T-cell (primary cell): ENCODE measurements at regions not wholly inside any gene's neighbourhood (a gene's known extent, or its start where the extent isn't known, plus 50 kb on each side); places are given as distances from the start of the nearest gene placed in this dataset.

ENCODE experiments used
- ATAC-seq, 4 experiments: fragments of 200-7000 bp in 3 of 4; fragments of 150-1000 bp in 1 of 4; cut with Tn5 transposase; replicated peaks in 1 of 4; 1 replicate in 3 of 4; 2 replicates in 1 of 4; pipeline ENCODE4 v1.10.0; 2021; ENCODE audit warnings: moderate library complexity in 3 of 4, mild to moderate bottlenecking in 2 of 4, moderate number of reproducible peaks in 1 of 4
- CTCF ChIA-PET, 2 donors: fragments of 300-600 bp; sonication (Branson Sonifier 250); formaldehyde crosslinking; loops; one replicate each; lab custom pipeline; 2022; ENCODE audit warnings: antibody characterized with exemption in 2 of 2; lab: Charles Lee
- POLR2A ChIA-PET, 2 donors: fragments of 300-600 bp; sonication (Branson Sonifier 250); formaldehyde crosslinking; loops; one replicate each; lab custom pipeline; 2022; ENCODE audit warnings: antibody characterized with exemption in 2 of 2; lab: Charles Lee
- DNase-seq, 35 experiments: peaks; one replicate each; pipeline versions ENCODE4 v3.0.0 to v3.0.0-alpha.2; 2013 to 2023
- H3K27ac ChIP-seq: one replicate; pipeline ENCODE4 v1.5.1; 2013; ENCODE audit warnings: low read length
- H3K27me3 ChIP-seq, 2 experiments: replicated peaks in 1 of 2; 1 replicate in 1 of 2; 2 replicates in 1 of 2; pipeline versions ENCODE4 v1.6.1 to v1.7.0; 2013; ENCODE audit warnings: low read length in 1 of 2, mixed read lengths in 1 of 2; ENCODE audit not compliant: control insufficient read depth in 2 of 2, insufficient read depth in 2 of 2; ENCODE audit errors: extremely low read depth in 1 of 2
- H3K36me3 ChIP-seq, 2 donors: 1 replicate in 1 of 2; 2 replicates in 1 of 2; pipeline versions ENCODE4 v1.6.1 to v1.7.0; 2013; ENCODE audit warnings: low read length in 1 of 2; ENCODE audit not compliant: control insufficient read depth in 2 of 2, insufficient read depth in 1 of 2; ENCODE audit errors: extremely low read depth in 1 of 2
- H3K4me1 ChIP-seq, 2 experiments: 1 replicate in 1 of 2; 2 replicates in 1 of 2; pipeline versions ENCODE4 v1.6.1 to v1.7.0; 2013; ENCODE audit warnings: low read length in 2 of 2, mixed read lengths in 1 of 2; ENCODE audit not compliant: insufficient read depth in 2 of 2, control insufficient read depth in 1 of 2; ENCODE audit errors: extremely low read depth in 1 of 2
- H3K4me3 ChIP-seq, 2 donors: 1 replicate in 1 of 2; 2 replicates in 1 of 2; pipeline versions ENCODE4 v1.5.1 to v1.7.0; 2013; ENCODE audit warnings: mild to moderate bottlenecking in 2 of 2, low read length in 1 of 2, moderate library complexity in 1 of 2; ENCODE audit not compliant: control insufficient read depth in 1 of 2; ENCODE audit errors: extremely low read depth in 1 of 2
- H3K9me3 ChIP-seq: 2 replicates; pipeline ENCODE4 v1.7.0; 2013
- H3K27ac Mint-ChIP-seq, 2 donors: one replicate each; pipeline ENCODE4 v1.8.0; 2020 to 2021; ENCODE audit warnings: mild to moderate bottlenecking in 2 of 2, mixed read lengths in 2 of 2
- H3K27me3 Mint-ChIP-seq, 2 donors: one replicate each; pipeline ENCODE4 v1.8.0; 2021 to 2022; ENCODE audit warnings: mixed read lengths in 2 of 2
- H3K36me3 Mint-ChIP-seq: one replicate; pipeline ENCODE4 v1.8.0; 2021; ENCODE audit warnings: mixed read lengths
- H3K4me1 Mint-ChIP-seq, 3 donors: one replicate each; pipeline ENCODE4 v1.8.0; 2020 to 2022; ENCODE audit warnings: mixed read lengths in 3 of 3, mild to moderate bottlenecking in 1 of 3
- H3K4me3 Mint-ChIP-seq, 3 donors: one replicate each; pipeline ENCODE4 v1.8.0; 2020 to 2022; ENCODE audit warnings: mild to moderate bottlenecking in 3 of 3, mixed read lengths in 3 of 3, moderate library complexity in 3 of 3
- H3K9me3 Mint-ChIP-seq, 3 donors: one replicate each; pipeline ENCODE4 v1.8.0; 2020 to 2022; ENCODE audit warnings: mixed read lengths in 3 of 3
- WGBS: methylation state at CpG from one replicate; pipeline ENCODE4 v1.1.5; 2013; ENCODE audit warnings: missing lambda C conversion rate; ENCODE audit not compliant: insufficient coverage; 5-methylcytosine and 5-hydroxymethylcytosine counted together

- H3K9me3 Mint-ChIP-seq, result peaks cover 0 to 3% (median 0%) of the 10 kb centered on the region in 3 donors
- no peaks in the 10 kb centered on the region for H3K9me3 ChIP-seq
- no peaks in the 10 kb centered on the region for H3K4me1 ChIP-seq
- ChIA-PET CTCF (no interaction called here), POLR2A (no interaction called here)
- H3K27me3 Mint-ChIP-seq, result no peaks in the 10 kb centered on the region
- 92% methylated on average over 1 of the region's 2 CpGs for WGBS
- ATAC-seq (no peak), DNase-seq (no peak)
- H3K27me3 ChIP-seq, result no peaks in the 10 kb centered on the region
- no peaks in the 10 kb centered on the region for H3K4me1 Mint-ChIP-seq
- H3K36me3 Mint-ChIP-seq, result no peaks in the 10 kb centered on the region
- no peak overlapping the region for H3K4me3 Mint-ChIP-seq
- no peaks in the 10 kb centered on the region for H3K36me3 ChIP-seq
- no peak overlapping the region for H3K27ac Mint-ChIP-seq
- H3K4me3 ChIP-seq, result no peak overlapping the region
- no peak overlapping the region for H3K27ac ChIP-seq
Observed at GRCh38 chr1:96352733-96353132, 368.9 kb upstream of the PTBP2 start.

DNA sequence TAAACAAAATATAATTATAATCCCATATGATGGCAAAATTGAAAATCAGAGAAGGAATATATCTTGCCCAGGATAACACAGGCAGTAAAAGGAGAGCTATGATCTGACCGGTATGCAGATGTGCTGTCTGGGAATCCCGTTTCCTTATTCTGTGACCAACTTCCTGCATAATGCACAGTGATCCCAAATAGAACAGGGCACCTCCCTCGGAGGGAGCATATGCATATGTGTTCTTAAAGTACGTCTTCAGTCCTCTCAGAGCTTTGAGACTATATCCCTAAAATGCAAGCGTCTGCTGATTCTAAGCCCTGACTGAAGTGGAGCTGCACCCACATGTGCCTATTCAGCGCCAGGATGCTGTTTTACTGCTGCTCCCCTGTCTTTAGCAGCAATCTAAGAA, 366.1 kb upstream of the PTBP2 start:
- CTCF ChIA-PET, result no interaction called here
- Histone ChIP-seq H3K4me3 (no peak overlapping the region), H3K27me3 (no peaks in the 10 kb centered on the region), H3K4me1 (no peaks in the 10 kb centered on the region), H3K27ac (no peak overlapping the region), H3K36me3 (no peaks in the 10 kb centered on the region), H3K9me3 (no peaks in the 10 kb centered on the region)
- Mint-ChIP-seq H3K27me3 (no peaks in the 10 kb centered on the region), H3K36me3 (no peaks in the 10 kb centered on the region), H3K9me3 (peaks cover 0 to 2% (median 0%) of the 10 kb centered on the region in 3 donors), H3K4me1 (no peaks in the 10 kb centered on the region), H3K27ac (no peak overlapping the region), H3K4me3 (no peak overlapping the region)
- ATAC-seq, result no peak
- DNase-seq, result no peak
- POLR2A ChIA-PET, result no interaction called here
- WGBS, result 78% methylated on average over 6 of the region's 6 CpGs

DNA sequence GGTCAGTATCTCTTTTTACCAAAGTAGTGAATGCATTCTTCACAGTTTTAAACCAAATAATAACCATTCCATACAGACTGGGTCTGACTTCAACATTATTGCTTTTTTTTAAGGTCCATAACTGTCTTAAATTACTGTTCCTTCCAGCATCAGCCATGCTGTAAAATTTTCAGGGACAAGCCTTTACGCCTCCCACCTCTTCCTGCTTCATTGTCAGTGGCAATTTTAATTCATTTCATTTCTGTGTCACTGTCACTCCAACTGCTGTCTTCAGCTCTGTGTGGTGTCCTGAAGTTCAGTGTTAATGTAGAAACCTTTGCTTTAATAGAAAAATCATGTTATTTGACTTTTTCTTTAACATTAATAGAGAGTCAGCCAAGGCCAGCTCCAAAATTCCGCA, 365.6 kb upstream of the PTBP2 start:
- peaks cover 0 to 2% (median 0%) of the 10 kb centered on the region in 3 donors for H3K9me3 Mint-ChIP-seq
- no peak for ATAC-seq
- Histone ChIP-seq H3K27me3 (no peaks in the 10 kb centered on the region), H3K4me3 (no peak overlapping the region), H3K36me3 (no peaks in the 10 kb centered on the region), H3K9me3 (no peaks in the 10 kb centered on the region), H3K4me1 (no peaks in the 10 kb centered on the region), H3K27ac (no peak overlapping the region)
- H3K4me3 Mint-ChIP-seq, result no peak overlapping the region
- POLR2A ChIA-PET, result no interaction called here
- H3K4me1 Mint-ChIP-seq, result no peaks in the 10 kb centered on the region
- CTCF ChIA-PET, result no interaction called here
- DNase-seq, result no peak
- H3K27me3 Mint-ChIP-seq, result no peaks in the 10 kb centered on the region
- WGBS, result no CpG with 5 or more reads among the region's 2 CpGs
- H3K36me3 Mint-ChIP-seq, result no peaks in the 10 kb centered on the region
- no peak overlapping the region for H3K27ac Mint-ChIP-seq

GRCh38 chr1:96357141-96357765, 364.3 kb upstream of the PTBP2 start:
- POLR2A ChIA-PET, result no interaction called here
- Histone ChIP-seq H3K27me3 (no peaks in the 10 kb centered on the region), H3K4me3 (no peak overlapping the region), H3K36me3 (no peaks in the 10 kb centered on the region), H3K9me3 (no peaks in the 10 kb centered on the region), H3K4me1 (no peaks in the 10 kb centered on the region), H3K27ac (no peak overlapping the region)
- Mint-ChIP-seq H3K27ac (no peak overlapping the region), H3K36me3 (no peaks in the 10 kb centered on the region), H3K4me1 (no peaks in the 10 kb centered on the region), H3K27me3 (no peaks in the 10 kb centered on the region), H3K4me3 (no peak overlapping the region), H3K9me3 (peaks cover 0 to 12% (median 0%) of the 10 kb centered on the region in 3 donors)
- no CpG with 5 or more reads among the region's 2 CpGs for WGBS
- DNase-seq (no peak), ATAC-seq (no peak)
- CTCF ChIA-PET, result no interaction called here

DNA sequence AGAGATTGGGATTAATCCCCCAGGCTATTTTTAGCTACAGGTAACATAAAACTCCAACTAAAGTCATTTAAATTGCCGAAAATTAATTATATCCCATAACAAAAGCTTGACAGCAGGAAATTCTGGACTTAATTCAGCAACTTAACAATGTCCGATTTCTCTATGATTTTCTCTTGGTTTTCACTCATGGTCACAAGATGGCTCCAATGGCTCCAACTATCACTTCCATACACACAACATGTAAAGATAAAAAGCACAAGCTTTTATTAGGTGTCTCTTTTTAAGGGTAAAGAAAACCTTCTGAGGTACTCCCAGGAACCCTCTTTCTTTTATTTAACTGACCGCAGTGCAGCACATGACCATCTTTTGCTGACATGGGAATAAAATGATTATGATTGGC, 363.5 kb upstream of the PTBP2 start:
- Histone ChIP-seq H3K27me3 (no peaks in the 10 kb centered on the region), H3K4me1 (no peaks in the 10 kb centered on the region), H3K36me3 (no peaks in the 10 kb centered on the region), H3K9me3 (no peaks in the 10 kb centered on the region), H3K4me3 (no peak overlapping the region), H3K27ac (no peak overlapping the region)
- no peak for DNase-seq
- no peak overlapping the region for H3K27ac Mint-ChIP-seq
- WGBS, result no CpG with 5 or more reads among the region's 3 CpGs
- H3K9me3 Mint-ChIP-seq, result peaks cover 0 to 12% (median 0%) of the 10 kb centered on the region in 3 donors
- H3K4me1 Mint-ChIP-seq, result no peaks in the 10 kb centered on the region
- H3K4me3 Mint-ChIP-seq, result no peak overlapping the region
- ChIA-PET POLR2A (no interaction called here), CTCF (no interaction called here)
- no peaks in the 10 kb centered on the region for H3K27me3 Mint-ChIP-seq
- no peaks in the 10 kb centered on the region for H3K36me3 Mint-ChIP-seq
- ATAC-seq, result no peak

- no peak for ATAC-seq
- Histone ChIP-seq H3K27ac (no peak overlapping the region), H3K4me1 (no peaks in the 10 kb centered on the region), H3K27me3 (no peaks in the 10 kb centered on the region), H3K9me3 (no peaks in the 10 kb centered on the region), H3K4me3 (no peak overlapping the region), H3K36me3 (no peaks in the 10 kb centered on the region)
- H3K9me3 Mint-ChIP-seq, result peaks cover 0 to 12% (median 0%) of the 10 kb centered on the region in 3 donors
- no CpG with 5 or more reads among the region's 1 CpG for WGBS
- H3K4me1 Mint-ChIP-seq, result no peaks in the 10 kb centered on the region
- H3K36me3 Mint-ChIP-seq, result no peaks in the 10 kb centered on the region
- ChIA-PET CTCF (no interaction called here), POLR2A (no interaction called here)
- no peak overlapping the region for H3K4me3 Mint-ChIP-seq
- no peak overlapping the region for H3K27ac Mint-ChIP-seq
- DNase-seq, result no peak
- no peaks in the 10 kb centered on the region for H3K27me3 Mint-ChIP-seq
Observed at GRCh38 chr1:96360036-96360795, 361.4 kb upstream of the PTBP2 start.
